Osteocyte (in vitro differentiated cells): ENCODE measurements at regions not wholly inside any gene's neighbourhood (a gene's known extent, or its start where the extent isn't known, plus 50 kb on each side); places are given as distances from the start of the nearest gene placed in this dataset.

Experiments used
- DNase-seq: peaks from one replicate; pipeline ENCODE4 v3.0.0; 2021; ENCODE audit warnings: mixed read lengths; ENCODE audit not compliant: unreplicated experiment; ENCODE audit errors: extremely low spot score
- H3K27ac Mint-ChIP-seq: one replicate; pipeline ENCODE4 v1.8.0; 2021; ENCODE audit warnings: mild to moderate bottlenecking, mixed read lengths; ENCODE audit not compliant: unreplicated experiment
- H3K27me3 Mint-ChIP-seq: one replicate; pipeline ENCODE4 v1.8.0; 2021; ENCODE audit warnings: mixed read lengths; ENCODE audit not compliant: unreplicated experiment
- H3K36me3 Mint-ChIP-seq: one replicate; pipeline ENCODE4 v1.8.0; 2021; ENCODE audit warnings: mixed read lengths; ENCODE audit not compliant: unreplicated experiment
- H3K4me1 Mint-ChIP-seq: one replicate; pipeline ENCODE4 v1.8.0; 2021; ENCODE audit warnings: mixed read lengths; ENCODE audit not compliant: unreplicated experiment
- H3K4me3 Mint-ChIP-seq: one replicate; pipeline ENCODE4 v1.8.0; 2021; ENCODE audit warnings: mild to moderate bottlenecking, moderate library complexity, mixed read lengths; ENCODE audit not compliant: unreplicated experiment
- H3K9me3 Mint-ChIP-seq: one replicate; pipeline ENCODE4 v1.8.0; 2021; ENCODE audit warnings: mixed read lengths; ENCODE audit not compliant: unreplicated experiment
- CTCF ChIP-seq: fragments of 200-600 bp; sonication (generic); IDR thresholded peaks from 2 replicates; pipeline ENCODE4 v1.5.0; 2021; ENCODE audit warnings: antibody characterized with exemption, mild to moderate bottlenecking, moderate library complexity

- no peak for DNase-seq
- Mint-ChIP-seq H3K4me3 (no peak overlapping the region), H3K36me3 (no peaks in the 10 kb centered on the region), H3K27me3 (peaks cover 17% of the 10 kb centered on the region), H3K9me3 (no peaks in the 10 kb centered on the region), H3K27ac (no peak overlapping the region), H3K4me1 (no peaks in the 10 kb centered on the region)
- no peak for TF ChIP-seq CTCF
Measured at GRCh38 chr4:153966641-153967040, 177.8 kb upstream of the SFRP2 start.

GRCh38 chr4:153963216-153963615, 174.3 kb upstream of the SFRP2 start:
- Mint-ChIP-seq H3K36me3 (peaks cover 3% of the 10 kb centered on the region), H3K9me3 (no peaks in the 10 kb centered on the region), H3K4me1 (no peaks in the 10 kb centered on the region), H3K27ac (no peak overlapping the region), H3K4me3 (no peak overlapping the region), H3K27me3 (peaks cover 23% of the 10 kb centered on the region)
- TF ChIP-seq CTCF: no peak
- no peak for DNase-seq

GRCh38 chr4:153962311-153963039, 173.6 kb upstream of the SFRP2 start:
- DNase-seq: no peak
- H3K36me3 Mint-ChIP-seq: peaks cover 3% of the 10 kb centered on the region
- no peak overlapping the region for H3K4me3 Mint-ChIP-seq
- TF ChIP-seq CTCF: no peak
- H3K4me1 Mint-ChIP-seq: no peaks in the 10 kb centered on the region
- peaks cover 23% of the 10 kb centered on the region for H3K27me3 Mint-ChIP-seq
- no peaks in the 10 kb centered on the region for H3K9me3 Mint-ChIP-seq
- H3K27ac Mint-ChIP-seq: no peak overlapping the region

- H3K4me3 Mint-ChIP-seq: no peak overlapping the region
- H3K9me3 Mint-ChIP-seq: no peaks in the 10 kb centered on the region
- peaks cover 9% of the 10 kb centered on the region for H3K4me1 Mint-ChIP-seq
- no peak overlapping the region for H3K27ac Mint-ChIP-seq
- peaks cover 3% of the 10 kb centered on the region for H3K36me3 Mint-ChIP-seq
- H3K27me3 Mint-ChIP-seq: peaks cover 11% of the 10 kb centered on the region
- DNase-seq: no peak
- no peak for TF ChIP-seq CTCF
Measured at GRCh38 chr4:153955327-153955726, 166.4 kb upstream of the SFRP2 start.

GRCh38 chr4:153954654-153955053, 165.8 kb upstream of the SFRP2 start:
- Mint-ChIP-seq H3K4me1 (peaks cover 15% of the 10 kb centered on the region), H3K4me3 (no peak overlapping the region), H3K27me3 (peaks cover 6% of the 10 kb centered on the region), H3K36me3 (peaks cover 3% of the 10 kb centered on the region), H3K27ac (no peak overlapping the region), H3K9me3 (no peaks in the 10 kb centered on the region)
- no peak for DNase-seq
- TF ChIP-seq CTCF: no peak
